ENCODE measurements at regions not wholly inside any gene's neighbourhood (a gene's known extent, or its start where the extent isn't known, plus 50 kb on each side); places are given as distances from the start of the nearest gene placed in this dataset.

DNA sequence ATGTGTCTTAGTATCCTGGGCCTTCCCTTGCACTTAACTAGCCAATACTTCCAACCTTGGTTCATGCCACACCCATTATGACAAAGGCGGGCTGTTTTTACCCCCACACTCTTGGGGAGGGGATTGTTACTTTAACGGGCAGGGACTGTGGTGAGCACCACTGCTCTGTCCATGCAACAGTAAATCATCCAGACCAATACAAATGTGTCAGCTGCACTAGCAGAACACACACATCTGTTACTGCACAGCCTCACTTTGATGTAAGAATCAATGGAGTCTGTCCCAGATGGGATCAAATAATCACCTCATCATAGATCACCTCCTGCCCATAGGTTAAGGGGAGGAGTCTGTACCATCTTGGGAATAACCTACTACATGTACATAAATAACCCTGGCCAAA, 58.1 kb downstream of the NPAP1 start:
- H3K4me3 ChIP-seq (ENCODE audit: low read depth, low read length): no peak overlapping the region
- no peak for DNase-seq (ENCODE audit: low read depth)
- TF ChIP-seq, protein P1, sequence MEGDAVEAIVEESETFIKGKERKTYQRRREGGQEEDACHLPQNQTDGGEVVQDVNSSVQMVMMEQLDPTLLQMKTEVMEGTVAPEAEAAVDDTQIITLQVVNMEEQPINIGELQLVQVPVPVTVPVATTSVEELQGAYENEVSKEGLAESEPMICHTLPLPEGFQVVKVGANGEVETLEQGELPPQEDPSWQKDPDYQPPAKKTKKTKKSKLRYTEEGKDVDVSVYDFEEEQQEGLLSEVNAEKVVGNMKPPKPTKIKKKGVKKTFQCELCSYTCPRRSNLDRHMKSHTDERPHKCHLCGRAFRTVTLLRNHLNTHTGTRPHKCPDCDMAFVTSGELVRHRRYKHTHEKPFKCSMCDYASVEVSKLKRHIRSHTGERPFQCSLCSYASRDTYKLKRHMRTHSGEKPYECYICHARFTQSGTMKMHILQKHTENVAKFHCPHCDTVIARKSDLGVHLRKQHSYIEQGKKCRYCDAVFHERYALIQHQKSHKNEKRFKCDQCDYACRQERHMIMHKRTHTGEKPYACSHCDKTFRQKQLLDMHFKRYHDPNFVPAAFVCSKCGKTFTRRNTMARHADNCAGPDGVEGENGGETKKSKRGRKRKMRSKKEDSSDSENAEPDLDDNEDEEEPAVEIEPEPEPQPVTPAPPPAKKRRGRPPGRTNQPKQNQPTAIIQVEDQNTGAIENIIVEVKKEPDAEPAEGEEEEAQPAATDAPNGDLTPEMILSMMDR (IDR thresholded peaks at IDR 0.05; ENCODE audit: insufficient read depth, low read depth, low read length): no peak

DNA sequence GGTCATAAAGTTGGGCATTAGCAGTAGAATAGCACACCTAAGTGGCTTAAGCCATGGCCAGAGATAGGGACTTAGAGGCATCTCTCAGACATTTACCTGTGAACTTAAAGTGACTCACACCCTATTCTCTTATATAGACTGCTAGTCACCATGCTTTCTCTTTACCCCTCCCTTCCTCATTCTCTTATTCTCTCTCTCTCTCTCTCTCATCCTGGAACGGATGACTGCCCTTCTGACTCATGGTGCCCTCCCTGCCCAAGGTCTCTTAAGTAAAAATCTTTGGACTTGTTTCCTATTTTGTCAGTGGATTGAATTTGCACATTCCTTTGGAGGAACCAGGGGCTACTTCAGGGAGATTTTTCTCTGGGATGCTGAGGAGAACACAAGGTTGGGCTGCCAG, 58.8 kb downstream of the NPAP1 start:
- no peak for DNase-seq (ENCODE audit: low read depth)
- no peak overlapping the region for H3K4me3 ChIP-seq (ENCODE audit: low read depth, low read length)
- TF ChIP-seq, protein P1 (IDR thresholded peaks at IDR 0.05; ENCODE audit: insufficient read depth, low read depth, low read length): no peak

DNA sequence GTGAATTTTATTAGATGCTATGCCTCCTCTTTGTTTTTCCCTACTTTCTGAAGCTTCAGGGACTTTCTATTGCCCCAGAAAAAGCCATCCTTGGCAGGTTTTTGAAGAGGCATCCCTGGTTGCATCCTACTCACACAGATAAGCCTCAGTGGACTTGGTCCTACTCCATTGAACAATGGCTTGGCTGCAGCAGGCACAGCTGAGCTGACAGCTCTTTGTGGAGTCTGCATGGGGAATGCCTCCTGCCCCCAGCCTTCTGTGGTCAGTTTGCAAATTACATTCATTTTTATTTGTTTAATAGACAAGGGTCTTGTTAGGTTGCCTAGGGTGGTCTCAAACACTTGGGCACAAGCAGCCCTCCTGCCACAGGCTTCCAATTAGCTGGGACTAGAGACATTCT, 69.7 kb downstream of the NPAP1 start:
- TF ChIP-seq, protein P1 (IDR thresholded peaks at IDR 0.05; ENCODE audit: insufficient read depth, low read depth, low read length): no peak
- DNase-seq (ENCODE audit: low read depth): no peak
- H3K4me3 ChIP-seq (ENCODE audit: low read depth, low read length): no peak overlapping the region

DNA sequence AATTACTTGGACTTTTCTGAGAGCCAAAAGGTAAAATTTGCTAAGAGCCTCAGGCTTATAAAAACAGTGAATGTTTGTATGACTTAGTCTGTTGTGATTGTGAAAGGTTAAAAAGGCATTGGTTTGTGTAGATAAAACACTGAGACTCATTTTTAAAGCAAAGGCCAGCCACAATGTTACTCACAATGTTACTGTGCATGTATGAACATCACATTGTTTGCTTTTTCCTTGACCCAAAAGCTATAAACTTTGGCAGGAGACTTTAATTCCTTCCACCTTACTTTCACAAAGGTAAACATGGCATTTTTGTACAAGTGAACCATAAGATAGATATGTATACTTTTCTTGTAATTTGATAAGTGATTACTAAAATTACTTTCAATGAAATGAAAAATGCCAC, 70.5 kb downstream of the NPAP1 start:
- DNase-seq (ENCODE audit: low read depth): no peak
- TF ChIP-seq, protein P1 (IDR thresholded peaks at IDR 0.05; ENCODE audit: insufficient read depth, low read depth, low read length): no peak
- no peak overlapping the region for H3K4me3 ChIP-seq (ENCODE audit: low read depth, low read length)

DNA sequence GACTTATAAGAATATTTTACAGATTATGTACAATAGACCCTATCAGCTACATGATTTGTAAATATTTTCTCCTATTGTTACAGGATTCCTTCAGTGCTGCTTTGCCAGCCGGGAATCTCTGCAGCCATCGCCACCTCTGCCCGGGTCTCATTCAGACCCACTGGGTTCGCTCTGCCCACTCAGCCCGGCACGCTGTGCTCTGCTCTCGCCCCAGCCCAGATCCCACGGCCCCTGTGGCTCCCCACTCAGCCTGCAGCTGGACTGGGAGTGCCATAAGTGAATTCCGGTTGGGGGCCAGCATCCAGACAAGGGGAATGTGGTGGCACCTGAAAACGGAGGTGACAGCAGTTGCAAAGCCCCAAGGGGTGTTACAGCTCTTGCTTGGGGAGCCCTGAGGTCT, 71.8 kb downstream of the NPAP1 start:
- H3K4me3 ChIP-seq (ENCODE audit: low read depth, low read length): no peak overlapping the region
- no peak for DNase-seq (ENCODE audit: low read depth)
- TF ChIP-seq, protein P1 (IDR thresholded peaks at IDR 0.05; ENCODE audit: insufficient read depth, low read depth, low read length): no peak

DNA sequence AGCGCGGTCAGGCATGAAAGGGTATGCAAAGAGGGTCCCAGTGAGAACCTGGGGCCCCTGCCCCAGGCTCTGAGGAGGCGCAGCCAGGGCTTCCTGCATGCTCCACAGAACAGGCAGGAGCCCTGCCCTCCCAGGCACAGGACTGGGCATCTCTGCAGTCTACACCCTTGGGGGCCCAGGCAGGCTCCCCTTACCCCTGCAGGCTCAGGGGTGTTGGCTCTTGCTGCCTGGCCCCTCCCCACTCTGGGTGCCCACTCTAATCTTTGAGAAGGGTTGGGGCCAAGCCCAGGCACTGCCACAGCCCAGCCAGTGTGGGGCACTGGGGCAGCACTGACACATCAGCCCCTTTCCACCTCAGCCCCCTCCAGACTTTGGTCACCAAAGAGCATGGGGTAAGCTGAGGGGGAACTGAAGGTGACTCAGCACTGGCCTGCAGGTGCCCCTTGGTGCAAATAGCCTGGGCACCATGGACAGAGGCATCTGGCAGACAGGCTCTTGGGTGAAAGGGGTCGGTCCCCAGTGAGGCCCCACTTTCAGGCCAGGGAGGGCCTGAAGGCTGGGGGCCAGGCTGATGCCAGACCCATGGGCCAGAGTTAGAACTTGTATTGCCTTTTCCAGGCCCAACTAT, 73.4 kb downstream of the NPAP1 start:
- no peak overlapping the region for H3K4me3 ChIP-seq (ENCODE audit: low read depth, low read length)
- no peak for DNase-seq (ENCODE audit: low read depth)
- TF ChIP-seq, protein P1 (IDR thresholded peaks at IDR 0.05; ENCODE audit: insufficient read depth, low read depth, low read length): no peak

DNA sequence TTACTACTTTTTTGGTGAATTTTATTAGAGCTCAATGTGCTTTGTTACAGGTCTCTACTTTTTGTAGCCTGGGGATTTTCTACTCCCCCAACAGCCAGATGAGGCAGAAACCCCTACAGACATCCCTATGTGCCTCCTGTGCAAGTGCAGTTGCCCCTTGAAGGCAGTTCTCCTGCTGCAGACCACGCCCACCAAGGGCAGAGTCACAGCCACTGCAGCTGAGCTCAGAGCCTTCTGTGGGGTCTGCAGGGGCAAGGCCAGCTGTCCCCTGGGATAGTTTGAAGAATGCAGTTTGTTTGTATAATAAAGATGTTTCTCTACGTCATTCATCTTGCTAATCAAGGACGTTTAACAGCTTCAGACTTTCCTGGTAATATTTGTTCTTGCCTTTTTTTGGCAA, 76.8 kb downstream of the NPAP1 start:
- TF ChIP-seq, protein P1 (IDR thresholded peaks at IDR 0.05; ENCODE audit: insufficient read depth, low read depth, low read length): no peak
- no peak for DNase-seq (ENCODE audit: low read depth)
- H3K4me3 ChIP-seq (ENCODE audit: low read depth, low read length): no peak overlapping the region

Measured in fibroblast of villous mesenchyme (primary cell).